Stimulated activated CD4-positive, alpha-beta T cell treated with anti-CD3 and anti-CD28 coated beads, Interleukin-15, amount 100 ng/mL, for 24 hours (primary cell): ENCODE measurements at regions not wholly inside any gene's neighbourhood (a gene's known extent, or its start where the extent isn't known, plus 50 kb on each side); places are given as distances from the start of the nearest gene placed in this dataset.

Experiments
- DNase-seq: peaks from one replicate; pipeline ENCODE4 v3.0.0-alpha.2; 2020

- DNase-seq = no peak
Measured at GRCh38 chr2:150887926-150888325, 373.7 kb downstream of the RBM43 start.

- DNase-seq = no peak
Measured at GRCh38 chr2:150885774-150886386, 375.8 kb downstream of the RBM43 start.

GRCh38 chr2:150885236-150885635 is 376.4 kb downstream of the RBM43 start:
- DNase-seq = no peak

GRCh38 chr2:150883613-150883895 is 378.1 kb downstream of the RBM43 start:
- DNase-seq = no peak

- DNase-seq = no peak
Measured at GRCh38 chr2:150882751-150883612, 378.7 kb downstream of the RBM43 start.

- DNase-seq = no peak
Measured at GRCh38 chr2:150880986-150881385, 380.7 kb downstream of the RBM43 start.

GRCh38 chr2:150878356-150878755 is 383.3 kb downstream of the RBM43 start:
- no peak for DNase-seq

GRCh38 chr2:150876251-150876950 is 385.3 kb downstream of the RBM43 start:
- no peak for DNase-seq

GRCh38 chr2:150873396-150873772 is 385.9 kb upstream of the RND3 start:
- DNase-seq = no peak

GRCh38 chr2:150872756-150873395 is 385.4 kb upstream of the RND3 start:
- DNase-seq = no peak

- no peak for DNase-seq
Measured at GRCh38 chr2:150866431-150866830, 379.0 kb upstream of the RND3 start.

- no peak for DNase-seq
Measured at GRCh38 chr2:150863691-150864090, 376.2 kb upstream of the RND3 start.

GRCh38 chr2:150860301-150860700 is 372.8 kb upstream of the RND3 start:
- DNase-seq = no peak

- DNase-seq = no peak
Measured at GRCh38 chr2:150859877-150860276, 372.4 kb upstream of the RND3 start.

- DNase-seq = no peak
Measured at GRCh38 chr2:150859162-150859561, 371.7 kb upstream of the RND3 start.

GRCh38 chr2:150858382-150858781 is 370.9 kb upstream of the RND3 start:
- DNase-seq = no peak

- DNase-seq = no peak
Measured at GRCh38 chr2:150856596-150857281, 369.3 kb upstream of the RND3 start.

- DNase-seq = no peak
Measured at GRCh38 chr2:150853263-150853662, 365.8 kb upstream of the RND3 start.

GRCh38 chr2:150850641-150851040 is 363.2 kb upstream of the RND3 start:
- DNase-seq = no peak

- no peak for DNase-seq
Measured at GRCh38 chr2:150847578-150847977, 360.1 kb upstream of the RND3 start.

- no peak for DNase-seq
Measured at GRCh38 chr2:150846691-150847090, 359.2 kb upstream of the RND3 start.

- no peak for DNase-seq
Measured at GRCh38 chr2:150832686-150833085, 345.2 kb upstream of the RND3 start.

GRCh38 chr2:150824118-150824517 is 336.7 kb upstream of the RND3 start:
- no peak for DNase-seq
